Type B pancreatic cell (in vitro differentiated cells): ENCODE measurements at regions not wholly inside any gene's neighbourhood (a gene's known extent, or its start where the extent isn't known, plus 50 kb on each side); places are given as distances from the start of the nearest gene placed in this dataset.
A peak's percentile ranks its signal among the peaks of the same experiment; 100 is the strongest.

Experiments used
- DNase-seq: peaks from one replicate; pipeline ENCODE4 v3.0.0; 2021; ENCODE audit warnings: mixed read lengths; ENCODE audit not compliant: unreplicated experiment; ENCODE audit errors: extremely low spot score
- H3K27ac Mint-ChIP-seq: 2 replicates; pipeline ENCODE4 v1.8.0; 2021; ENCODE audit warnings: mild to moderate bottlenecking, mixed read lengths
- H3K27me3 Mint-ChIP-seq: 2 replicates; pipeline ENCODE4 v1.8.0; 2021; ENCODE audit warnings: mixed read lengths
- H3K36me3 Mint-ChIP-seq: 2 replicates; pipeline ENCODE4 v1.8.0; 2021; ENCODE audit warnings: mixed read lengths
- H3K4me1 Mint-ChIP-seq: one replicate; pipeline ENCODE4 v1.8.0; 2021; ENCODE audit warnings: mixed read lengths; ENCODE audit not compliant: unreplicated experiment
- H3K4me3 Mint-ChIP-seq: 2 replicates; pipeline ENCODE4 v1.8.0; 2021; ENCODE audit warnings: mild to moderate bottlenecking, mixed read lengths
- H3K9me3 Mint-ChIP-seq: 2 replicates; pipeline ENCODE4 v1.8.0; 2021; ENCODE audit warnings: mixed read lengths
- TF ChIP-seq, protein P1 (sequence below): fragments of 200-600 bp; sonication (generic); conservative IDR thresholded peaks from 2 replicates; pipeline ENCODE4 v1.5.0; 2021; ENCODE audit warnings: antibody characterized with exemption, mild to moderate bottlenecking

DNA sequence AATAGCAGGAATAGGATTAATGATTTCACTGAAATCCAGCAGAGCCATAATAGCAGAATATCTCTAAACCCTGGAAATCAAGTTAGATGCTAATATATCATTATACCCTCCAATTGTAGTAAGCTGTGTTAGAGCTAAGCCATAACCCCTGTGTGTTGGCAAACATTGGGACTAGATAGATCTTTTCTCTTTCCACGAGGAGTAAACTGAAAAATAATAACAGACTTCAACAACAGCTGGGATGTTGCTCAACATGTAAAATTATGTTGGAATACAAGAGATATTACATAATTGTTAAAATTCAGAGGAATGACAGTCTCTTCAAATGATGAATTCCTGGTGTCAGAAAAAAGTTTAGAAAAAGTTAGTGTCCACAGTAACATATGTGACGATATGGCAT lies 383.8 kb downstream of the SNAPC1 start:
- Mint-ChIP-seq H3K27ac (no peak overlapping the region), H3K36me3 (no peaks in the 10 kb centered on the region), H3K4me1 (no peaks in the 10 kb centered on the region), H3K9me3 (peaks cover 5% of the 10 kb centered on the region), H3K4me3 (no peak overlapping the region), H3K27me3 (peaks cover 19% of the 10 kb centered on the region)
- TF ChIP-seq, protein P1, sequence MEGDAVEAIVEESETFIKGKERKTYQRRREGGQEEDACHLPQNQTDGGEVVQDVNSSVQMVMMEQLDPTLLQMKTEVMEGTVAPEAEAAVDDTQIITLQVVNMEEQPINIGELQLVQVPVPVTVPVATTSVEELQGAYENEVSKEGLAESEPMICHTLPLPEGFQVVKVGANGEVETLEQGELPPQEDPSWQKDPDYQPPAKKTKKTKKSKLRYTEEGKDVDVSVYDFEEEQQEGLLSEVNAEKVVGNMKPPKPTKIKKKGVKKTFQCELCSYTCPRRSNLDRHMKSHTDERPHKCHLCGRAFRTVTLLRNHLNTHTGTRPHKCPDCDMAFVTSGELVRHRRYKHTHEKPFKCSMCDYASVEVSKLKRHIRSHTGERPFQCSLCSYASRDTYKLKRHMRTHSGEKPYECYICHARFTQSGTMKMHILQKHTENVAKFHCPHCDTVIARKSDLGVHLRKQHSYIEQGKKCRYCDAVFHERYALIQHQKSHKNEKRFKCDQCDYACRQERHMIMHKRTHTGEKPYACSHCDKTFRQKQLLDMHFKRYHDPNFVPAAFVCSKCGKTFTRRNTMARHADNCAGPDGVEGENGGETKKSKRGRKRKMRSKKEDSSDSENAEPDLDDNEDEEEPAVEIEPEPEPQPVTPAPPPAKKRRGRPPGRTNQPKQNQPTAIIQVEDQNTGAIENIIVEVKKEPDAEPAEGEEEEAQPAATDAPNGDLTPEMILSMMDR, result no peak
- DNase-seq, result no peak

GRCh38 chr14:62156052-62156451 lies 393.8 kb downstream of the SNAPC1 start:
- H3K27me3 Mint-ChIP-seq, result peaks cover 33% of the 10 kb centered on the region

GRCh38 chr14:62158779-62159178 lies 396.6 kb downstream of the SNAPC1 start:
- no peak for DNase-seq
- Mint-ChIP-seq H3K27me3 (peaks cover 28% of the 10 kb centered on the region), H3K4me3 (no peak overlapping the region), H3K4me1 (no peaks in the 10 kb centered on the region), H3K36me3 (no peaks in the 10 kb centered on the region), H3K9me3 (no peaks in the 10 kb centered on the region), H3K27ac (no peak overlapping the region)
- TF ChIP-seq, protein P1, result no peak

More at GRCh38 chr14:62156052-62156451, 393.8 kb downstream of the SNAPC1 start:
- TF ChIP-seq, protein P1, result no peak
- Mint-ChIP-seq H3K36me3 (no peaks in the 10 kb centered on the region), H3K27ac (no peak overlapping the region), H3K4me3 (no peak overlapping the region), H3K4me1 (no peaks in the 10 kb centered on the region), H3K9me3 (no peaks in the 10 kb centered on the region)
- no peak for DNase-seq

- H3K27me3 Mint-ChIP-seq, result peaks cover 33% of the 10 kb centered on the region
- H3K4me1 Mint-ChIP-seq, result no peaks in the 10 kb centered on the region
- TF ChIP-seq, protein P1, result no peak
Measured at GRCh38 chr14:62159314-62159713, 397.1 kb downstream of the SNAPC1 start.

DNA sequence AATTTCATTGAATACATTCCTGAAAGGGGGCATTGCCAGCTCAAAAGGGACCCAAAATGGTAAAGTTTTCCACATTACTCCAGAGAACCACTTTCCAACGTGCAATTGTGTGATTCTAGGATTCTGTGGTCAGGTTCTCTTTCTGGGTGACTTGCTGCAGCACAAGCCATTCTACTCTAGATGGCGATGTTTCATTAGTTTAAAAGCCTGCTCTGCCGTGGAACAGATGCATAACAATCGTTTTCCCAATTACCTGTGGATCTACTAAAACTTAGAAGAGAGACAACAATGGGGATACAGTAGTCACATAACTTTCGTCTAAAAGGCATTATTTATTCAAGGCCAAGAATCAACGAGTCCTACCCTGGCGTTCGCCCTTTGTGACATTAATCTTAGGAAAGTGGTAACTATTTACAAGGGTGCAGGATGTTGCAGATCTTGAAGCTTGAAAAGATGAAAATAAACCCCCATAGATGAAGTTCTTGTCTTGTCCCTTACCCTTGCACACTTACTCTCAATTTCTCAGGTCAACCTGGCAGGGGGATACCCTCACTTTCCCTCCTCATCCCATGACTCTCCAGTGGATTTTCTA lies 400.9 kb downstream of the SNAPC1 start:
- Mint-ChIP-seq H3K27me3 (peaks cover 37% of the 10 kb centered on the region), H3K27ac (no peak overlapping the region), H3K9me3 (no peaks in the 10 kb centered on the region)

More at GRCh38 chr14:62159314-62159713, 397.1 kb downstream of the SNAPC1 start:
- no peak for DNase-seq
- Mint-ChIP-seq H3K27ac (no peak overlapping the region), H3K9me3 (no peaks in the 10 kb centered on the region), H3K4me3 (no peak overlapping the region), H3K36me3 (no peaks in the 10 kb centered on the region)

More for the DNA sequence above, 400.9 kb downstream of the SNAPC1 start:
- Mint-ChIP-seq H3K36me3 (no peaks in the 10 kb centered on the region), H3K4me3 (no peak overlapping the region), H3K4me1 (no peaks in the 10 kb centered on the region)
- no peak for DNase-seq
- TF ChIP-seq, protein P1, result peak; percentile 91
